ENCODE measurements at regions not wholly inside any gene's neighbourhood (a gene's known extent, or its start where the extent isn't known, plus 50 kb on each side); places are given as distances from the start of the nearest gene placed in this dataset.

GRCh38 chr5:3362606-3362910 lies 233.1 kb upstream of the IRX1 start:
- no peak for DNase-seq (ENCODE audit: low read depth in 2 of 2)

GRCh38 chr5:3361811-3362605 lies 233.6 kb upstream of the IRX1 start:
- no peak for DNase-seq (ENCODE audit: low read depth in 2 of 2)

- no peak for DNase-seq (ENCODE audit: low read depth in 2 of 2)
Measured at GRCh38 chr5:3359642-3360041, 236.0 kb upstream of the IRX1 start.

GRCh38 chr5:3357291-3357690 lies 238.3 kb upstream of the IRX1 start:
- DNase-seq (ENCODE audit: low read depth in 2 of 2), result no peak

GRCh38 chr5:3356016-3356415 lies 239.6 kb upstream of the IRX1 start:
- DNase-seq (ENCODE audit: low read depth in 2 of 2), result no peak

- no peak for DNase-seq (ENCODE audit: low read depth in 2 of 2)
Measured at GRCh38 chr5:3355126-3355525, 240.5 kb upstream of the IRX1 start.

- DNase-seq (ENCODE audit: low read depth in 2 of 2), result no peak
Measured at GRCh38 chr5:3354606-3355005, 241.0 kb upstream of the IRX1 start.

GRCh38 chr5:3353561-3353960 lies 242.1 kb upstream of the IRX1 start:
- no peak for DNase-seq (ENCODE audit: low read depth in 2 of 2)

GRCh38 chr5:3352711-3353110 lies 242.9 kb upstream of the IRX1 start:
- no peak for DNase-seq (ENCODE audit: low read depth in 2 of 2)

GRCh38 chr5:3351581-3352442 lies 243.8 kb upstream of the IRX1 start:
- no peak for DNase-seq (ENCODE audit: low read depth in 2 of 2)

- DNase-seq (ENCODE audit: low read depth in 2 of 2), result no peak
Measured at GRCh38 chr5:3350781-3351180, 244.9 kb upstream of the IRX1 start.

GRCh38 chr5:3349704-3350565 lies 245.7 kb upstream of the IRX1 start:
- DNase-seq (ENCODE audit: low read depth in 2 of 2), result no peak

- DNase-seq (ENCODE audit: low read depth in 2 of 2), result no peak
Measured at GRCh38 chr5:3348576-3349535, 246.8 kb upstream of the IRX1 start.

- no peak for DNase-seq (ENCODE audit: low read depth in 2 of 2)
Measured at GRCh38 chr5:3347741-3348140, 247.9 kb upstream of the IRX1 start.

- no peak for DNase-seq (ENCODE audit: low read depth in 2 of 2)
Measured at GRCh38 chr5:3346111-3346820, 249.4 kb upstream of the IRX1 start.

- DNase-seq (ENCODE audit: low read depth in 2 of 2), result no peak
Measured at GRCh38 chr5:3345195-3345594, 250.4 kb upstream of the IRX1 start.

GRCh38 chr5:3344671-3345070 lies 251.0 kb upstream of the IRX1 start:
- DNase-seq (ENCODE audit: low read depth in 2 of 2), result no peak

- DNase-seq (ENCODE audit: low read depth in 2 of 2), result no peak
Measured at GRCh38 chr5:3343911-3344310, 251.7 kb upstream of the IRX1 start.

- no peak for DNase-seq (ENCODE audit: low read depth in 2 of 2)
Measured at GRCh38 chr5:3343211-3343610, 252.4 kb upstream of the IRX1 start.

- no peak for DNase-seq (ENCODE audit: low read depth in 2 of 2)
Measured at GRCh38 chr5:3342271-3343100, 253.1 kb upstream of the IRX1 start.

Data from stimulated activated CD8-positive, alpha-beta memory T cell treated with anti-CD3 and anti-CD28 coated beads, Interleukin-15, amount 100 ng/mL, for 48 hours (primary cell).